BJ (cell line): ENCODE measurements at regions not wholly inside any gene's neighbourhood (a gene's known extent, or its start where the extent isn't known, plus 50 kb on each side); places are given as distances from the start of the nearest gene placed in this dataset.

Experiments used
- CTCF ChIA-PET: fragments of 350-600 bp; formaldehyde crosslinking; extraction: SDS; loops from one replicate; lab custom pipeline; 2021; ENCODE audit warnings: antibody characterized with exemption, inconsistent platforms; lab: Yijun Ruan, JAX
- POLR2A ChIA-PET: fragments of 300-600 bp; sonication (Branson Sonifier 250); formaldehyde crosslinking; extraction: SDS; loops from one replicate; lab custom pipeline; 2021; ENCODE audit warnings: antibody characterized with exemption; lab: Charles Lee
- DNase-seq: peaks from one replicate; pipeline ENCODE4 v3.0.0-alpha.2; 2011; ENCODE audit warnings: low read depth
- H3K27me3 ChIP-seq: 2 replicates; pipeline ENCODE4 v1.6.0; 2011; ENCODE audit warnings: low read length; ENCODE audit not compliant: control insufficient read depth, insufficient read depth
- H3K36me3 ChIP-seq: 2 replicates; pipeline ENCODE4 v1.5.1; 2011; ENCODE audit warnings: low read length; ENCODE audit not compliant: control insufficient read depth, insufficient read depth
- H3K4me3 ChIP-seq: 2 replicates; pipeline ENCODE4 v1.5.1; 2011; ENCODE audit warnings: low read depth, mild to moderate bottlenecking, control low read depth, low read length
- TF ChIP-seq, protein P1 (sequence below): IDR thresholded peaks from 2 replicates; pipeline ENCODE4 v1.5.1; 2011; ENCODE audit warnings: low read depth, mild to moderate bottlenecking, control low read depth, inconsistent platforms, low read length, moderate library complexity; ENCODE audit not compliant: insufficient read depth

DNA sequence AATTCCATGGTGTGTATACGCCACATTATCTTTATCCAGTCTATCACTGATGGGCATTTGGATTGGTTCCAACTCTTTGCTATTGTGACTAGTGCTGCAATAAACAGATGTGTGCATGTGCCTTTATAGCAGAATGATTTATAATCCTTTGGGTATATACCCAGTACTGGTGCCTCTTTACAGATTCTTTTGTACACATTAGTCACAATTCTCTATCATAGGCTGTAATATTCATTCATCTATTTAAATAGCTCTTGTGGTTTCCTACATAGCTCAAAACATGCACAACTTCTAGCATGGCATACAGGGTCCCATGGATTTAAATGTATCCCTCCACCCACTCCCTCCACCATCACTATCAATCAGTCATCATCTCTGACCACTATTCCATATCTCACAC is 324.1 kb upstream of the CADM2 start:
- Histone ChIP-seq H3K27me3 (no peaks in the 10 kb centered on the region), H3K4me3 (no peak overlapping the region), H3K36me3 (no peaks in the 10 kb centered on the region)
- ChIA-PET CTCF (interaction anchor here (0.8 kb wide), 1 partner anchor 26 kb away, joined by 3 read pairs; no protein-coding TSS in a partner anchor), POLR2A (no interaction called here)
- DNase-seq, result no peak
- TF ChIP-seq, protein P1, sequence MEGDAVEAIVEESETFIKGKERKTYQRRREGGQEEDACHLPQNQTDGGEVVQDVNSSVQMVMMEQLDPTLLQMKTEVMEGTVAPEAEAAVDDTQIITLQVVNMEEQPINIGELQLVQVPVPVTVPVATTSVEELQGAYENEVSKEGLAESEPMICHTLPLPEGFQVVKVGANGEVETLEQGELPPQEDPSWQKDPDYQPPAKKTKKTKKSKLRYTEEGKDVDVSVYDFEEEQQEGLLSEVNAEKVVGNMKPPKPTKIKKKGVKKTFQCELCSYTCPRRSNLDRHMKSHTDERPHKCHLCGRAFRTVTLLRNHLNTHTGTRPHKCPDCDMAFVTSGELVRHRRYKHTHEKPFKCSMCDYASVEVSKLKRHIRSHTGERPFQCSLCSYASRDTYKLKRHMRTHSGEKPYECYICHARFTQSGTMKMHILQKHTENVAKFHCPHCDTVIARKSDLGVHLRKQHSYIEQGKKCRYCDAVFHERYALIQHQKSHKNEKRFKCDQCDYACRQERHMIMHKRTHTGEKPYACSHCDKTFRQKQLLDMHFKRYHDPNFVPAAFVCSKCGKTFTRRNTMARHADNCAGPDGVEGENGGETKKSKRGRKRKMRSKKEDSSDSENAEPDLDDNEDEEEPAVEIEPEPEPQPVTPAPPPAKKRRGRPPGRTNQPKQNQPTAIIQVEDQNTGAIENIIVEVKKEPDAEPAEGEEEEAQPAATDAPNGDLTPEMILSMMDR, result no peak

DNA sequence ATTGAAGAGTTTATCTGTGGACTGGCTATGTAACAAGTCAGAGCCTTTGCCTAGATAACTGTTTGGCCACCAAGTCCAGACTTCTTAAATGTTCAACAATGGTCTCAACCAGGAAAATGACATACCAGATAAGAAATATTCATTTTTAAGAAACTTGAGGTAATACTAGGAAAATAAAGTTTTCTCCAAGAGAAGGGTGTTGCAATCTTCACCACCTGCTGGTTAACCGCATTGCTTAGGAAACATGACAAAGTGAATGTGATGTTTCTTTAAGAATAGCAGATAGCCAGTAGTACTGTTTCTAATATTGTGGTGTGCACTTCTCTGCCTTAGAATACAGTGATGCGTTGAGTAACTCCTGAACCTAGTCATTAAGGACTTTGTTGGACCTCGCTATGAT is 321.5 kb upstream of the CADM2 start:
- no peak for DNase-seq

DNA sequence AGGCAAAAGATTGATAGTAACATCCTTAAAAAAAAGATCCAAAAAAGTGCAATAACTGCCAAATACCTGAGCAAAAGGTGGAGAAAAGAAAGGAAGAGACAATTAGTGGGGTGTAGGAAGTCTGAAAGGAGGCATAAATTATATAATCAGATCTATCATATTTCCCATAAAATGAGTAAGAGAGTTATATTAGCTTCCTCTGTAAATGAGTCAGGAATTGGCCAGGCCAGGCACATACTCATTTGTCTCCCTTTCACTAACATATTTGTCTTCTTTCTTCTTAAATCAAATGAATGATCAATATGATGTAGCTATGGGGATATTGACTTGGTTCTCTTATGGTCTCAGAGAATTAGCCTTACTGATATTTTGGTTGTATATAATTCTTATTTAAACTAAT is 292.3 kb upstream of the CADM2 start:
- TF ChIP-seq, protein P1, result no peak
- no peaks in the 10 kb centered on the region for H3K27me3 ChIP-seq
- no peak overlapping the region for H3K4me3 ChIP-seq
- POLR2A ChIA-PET, result no interaction called here
- DNase-seq, result no peak
- no peaks in the 10 kb centered on the region for H3K36me3 ChIP-seq
- CTCF ChIA-PET, result no interaction called here

More for the DNA sequence above, 321.5 kb upstream of the CADM2 start:
- CTCF ChIA-PET, result no interaction called here
- H3K36me3 ChIP-seq, result no peaks in the 10 kb centered on the region
- POLR2A ChIA-PET, result no interaction called here
- no peaks in the 10 kb centered on the region for H3K27me3 ChIP-seq
- no peak overlapping the region for H3K4me3 ChIP-seq
- TF ChIP-seq, protein P1, result no peak

DNA sequence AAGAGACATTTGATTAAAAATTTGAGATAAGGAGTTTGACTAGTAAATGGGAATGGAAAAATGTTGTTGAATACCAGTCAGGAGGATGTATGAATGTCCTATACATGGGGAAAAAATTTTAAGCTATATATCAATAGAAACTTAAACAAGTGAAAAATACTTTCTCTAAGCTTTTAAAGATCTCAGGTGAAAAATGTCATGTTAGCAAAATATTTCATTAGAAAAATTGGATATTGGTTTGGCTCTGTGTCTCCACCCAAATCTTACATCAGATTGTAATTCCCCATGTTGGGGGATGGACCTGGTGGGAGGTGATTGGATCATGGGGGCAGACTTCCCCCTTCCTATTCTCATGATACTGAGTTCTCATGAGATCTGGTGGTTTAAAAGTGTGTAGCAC is 279.6 kb upstream of the CADM2 start:
- Histone ChIP-seq H3K4me3 (no peak overlapping the region), H3K36me3 (no peaks in the 10 kb centered on the region), H3K27me3 (no peaks in the 10 kb centered on the region)
- TF ChIP-seq, protein P1, result no peak
- CTCF ChIA-PET, result no interaction called here
- no peak for DNase-seq
- POLR2A ChIA-PET, result no interaction called here

DNA sequence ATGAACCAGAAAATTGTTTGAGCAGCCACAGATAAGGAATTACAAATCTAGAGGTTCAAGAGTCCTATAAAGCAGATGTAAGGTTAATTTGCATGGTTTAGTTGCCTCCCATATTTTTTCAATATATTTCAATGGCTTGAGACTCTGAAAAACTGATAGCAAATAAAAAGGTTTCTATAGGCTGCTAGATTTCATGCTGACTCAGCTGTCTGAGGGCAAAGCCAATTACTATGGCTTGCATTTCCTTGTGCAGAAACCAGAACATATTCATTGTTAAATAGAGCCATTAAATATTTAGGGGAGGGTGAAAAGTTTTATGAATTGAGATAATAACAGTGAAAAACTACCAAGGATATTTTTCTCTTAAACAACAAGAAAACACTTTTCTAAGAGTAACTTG is 278.1 kb upstream of the CADM2 start:
- no peak for DNase-seq
- Histone ChIP-seq H3K4me3 (no peak overlapping the region), H3K36me3 (no peaks in the 10 kb centered on the region), H3K27me3 (no peaks in the 10 kb centered on the region)
- TF ChIP-seq, protein P1, result no peak
- ChIA-PET POLR2A (no interaction called here), CTCF (interaction anchor here (0.5 kb wide), 1 partner anchor 12 kb away, joined by 3 read pairs; no protein-coding TSS in a partner anchor)
